Fibroblast of skin of scalp (primary cell): ENCODE measurements at regions not wholly inside any gene's neighbourhood (a gene's known extent, or its start where the extent isn't known, plus 50 kb on each side); places are given as distances from the start of the nearest gene placed in this dataset.
"Not testable (repeated sequence)": the region's sequence is repeated elsewhere in the genome, so short reads cannot be mapped to it uniquely, and the experiment has no call there.

Experiments used
- DNase-seq: peaks from one replicate; pipeline ENCODE4 v3.0.0-alpha.2; 2013

DNA sequence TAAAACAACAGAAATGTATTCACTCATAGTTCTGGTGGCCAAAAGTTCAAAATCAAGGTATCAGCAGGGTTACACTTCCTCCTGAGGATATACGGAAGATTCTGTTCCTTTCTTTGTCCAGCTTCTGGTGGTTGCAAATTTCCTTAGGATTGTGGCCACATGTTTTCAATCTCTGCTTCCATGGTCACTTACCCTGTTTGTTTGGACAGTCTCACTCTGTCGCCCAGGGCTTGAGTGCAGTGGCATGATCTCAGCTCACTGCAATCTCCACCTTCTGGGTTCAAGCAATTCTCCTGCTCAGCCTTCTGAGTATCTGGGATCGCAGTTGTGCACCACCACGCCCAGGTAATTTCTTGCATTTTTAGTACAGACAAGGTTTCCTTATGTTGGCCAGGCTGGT, 534.3 kb downstream of the KCNA4 start:
- DNase-seq = no peak

- no peak for DNase-seq
Measured at GRCh38 chr11:29481738-29482137, 535.1 kb downstream of the KCNA4 start.

GRCh38 chr11:29480981-29481380, 535.8 kb downstream of the KCNA4 start:
- DNase-seq = no peak

GRCh38 chr11:29458252-29458651, 558.6 kb downstream of the KCNA4 start:
- no peak for DNase-seq

DNA sequence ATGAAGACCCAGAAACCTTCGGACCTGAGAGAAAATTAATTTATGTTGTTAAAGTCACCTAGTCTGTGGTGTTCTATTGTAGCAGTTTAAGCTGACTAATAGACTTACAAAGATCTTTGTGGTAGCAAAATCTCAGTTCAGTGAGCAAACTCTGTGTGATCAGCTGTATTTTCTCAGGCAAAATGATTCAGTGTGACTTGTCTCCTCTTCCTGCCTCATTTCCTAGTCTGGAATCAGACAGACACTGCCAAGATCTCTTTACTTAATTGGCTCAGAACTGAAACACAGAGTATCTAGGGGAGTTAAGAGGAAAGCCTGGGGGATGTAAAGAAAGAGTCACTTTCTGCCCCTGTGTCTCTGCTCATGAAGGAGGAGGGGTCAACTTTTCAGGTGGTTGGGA, 564.7 kb downstream of the KCNA4 start:
- peak; percentile 63 for DNase-seq

GRCh38 chr11:29449281-29450074, 567.4 kb downstream of the KCNA4 start:
- DNase-seq = peak; percentile 69

DNA sequence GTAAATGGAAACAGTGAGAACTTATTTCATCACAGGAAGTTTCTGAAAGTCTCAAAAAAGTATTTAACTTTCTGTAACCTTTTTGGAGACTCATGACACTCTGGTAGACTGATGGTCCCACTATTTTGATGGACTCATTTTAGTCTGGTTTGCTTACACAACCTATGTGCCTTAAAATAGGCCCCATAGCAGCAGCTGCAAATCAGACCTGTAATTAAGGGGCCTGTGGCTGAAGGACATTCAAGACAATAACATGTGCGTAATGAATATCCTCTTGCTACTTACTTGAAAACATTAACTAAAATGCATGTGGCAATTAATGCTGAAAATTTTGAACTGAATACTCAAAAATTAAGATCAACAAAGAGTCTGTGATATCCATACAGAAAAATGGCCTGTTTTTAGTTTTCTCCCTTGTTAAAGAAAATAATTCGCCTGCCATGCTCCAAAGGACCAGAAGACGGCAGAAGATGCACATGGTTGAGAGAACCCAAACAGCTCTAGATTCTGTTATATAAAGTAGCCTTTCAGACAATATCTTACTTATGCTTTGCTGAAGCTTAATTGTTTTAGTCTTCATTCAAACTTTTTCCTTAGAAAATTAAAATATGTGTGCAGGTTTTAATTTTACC, 568.5 kb downstream of the KCNA4 start:
- DNase-seq = peak; percentile 31

DNA sequence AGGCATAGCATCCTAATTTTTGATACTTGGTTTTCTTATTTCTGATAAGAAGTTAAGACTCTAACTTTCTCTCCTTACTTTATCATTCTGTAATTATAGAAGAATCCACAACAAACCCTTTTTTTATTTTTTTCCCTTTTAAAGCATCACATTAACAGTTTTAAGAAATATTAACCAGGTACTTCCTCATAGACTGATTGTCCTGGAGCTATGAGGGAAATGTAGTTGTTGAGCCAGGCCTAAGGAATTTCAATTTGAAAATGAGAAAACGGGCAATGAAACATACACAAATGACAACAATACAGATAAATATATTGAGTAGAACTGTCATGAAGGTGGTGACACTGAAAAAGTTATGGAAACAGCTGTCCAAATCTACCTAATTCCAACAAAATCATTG, 569.0 kb downstream of the KCNA4 start:
- no peak for DNase-seq

DNA sequence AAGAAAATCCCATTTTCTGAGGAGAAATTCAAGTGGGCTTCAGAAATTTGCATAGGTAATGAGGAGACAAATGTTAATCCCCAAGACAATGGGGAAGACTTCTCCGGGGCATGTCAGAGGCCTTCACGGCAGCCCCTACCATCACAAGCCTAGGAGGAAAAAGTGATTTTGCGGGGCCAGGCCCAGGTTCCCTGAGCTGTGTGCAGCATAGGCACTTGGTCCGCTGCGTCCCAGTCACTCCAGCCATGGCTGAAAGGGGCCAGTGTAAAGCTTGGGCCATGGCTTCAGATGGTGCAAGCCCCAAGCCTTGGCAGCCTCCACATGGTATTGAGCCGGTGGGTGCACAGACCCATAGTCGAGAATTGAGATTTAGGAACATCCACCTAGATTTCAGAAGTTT, 570.7 kb downstream of the KCNA4 start:
- DNase-seq = no peak

DNA sequence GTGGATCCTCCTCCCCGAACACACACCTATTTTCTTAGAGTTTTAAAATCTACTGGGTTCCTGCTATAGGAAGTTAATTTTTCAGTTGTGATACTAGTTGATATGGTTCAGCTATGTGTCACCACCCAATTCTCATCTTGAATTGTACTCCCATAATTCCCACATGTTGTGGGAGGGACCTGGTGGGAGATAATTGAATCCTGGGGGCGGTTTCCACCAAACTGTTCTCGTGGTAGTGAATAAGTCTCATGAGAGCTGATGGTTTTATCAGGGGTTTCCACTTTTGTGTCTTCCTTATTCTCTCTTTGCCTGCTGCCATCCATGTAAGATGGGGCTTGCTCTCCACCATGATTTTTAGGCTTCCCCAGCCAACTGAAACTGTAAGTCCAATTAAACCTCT, 571.6 kb downstream of the KCNA4 start:
- DNase-seq = not testable (repeated sequence)

DNA sequence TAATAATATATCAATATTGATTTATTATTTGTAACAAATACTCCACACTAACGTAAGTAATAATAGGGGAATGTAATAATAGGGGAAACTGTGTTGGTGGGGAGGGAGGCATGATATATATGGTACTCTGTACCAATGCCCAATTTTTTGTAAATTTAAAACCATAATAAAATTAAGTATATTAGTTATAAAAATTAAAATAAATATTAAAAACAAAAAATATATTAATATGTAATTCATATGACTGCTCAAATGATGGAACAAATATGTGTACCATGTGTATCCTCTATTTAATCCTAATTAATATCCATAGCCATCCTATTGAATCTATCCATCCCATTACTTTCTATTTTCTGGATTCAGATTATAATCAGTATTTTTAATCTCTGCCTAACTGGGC, 578.0 kb downstream of the KCNA4 start:
- no peak for DNase-seq

- DNase-seq = no peak
Measured at GRCh38 chr11:29435421-29435820, 581.4 kb downstream of the KCNA4 start.

- DNase-seq = peak; percentile 29
Measured at GRCh38 chr11:29432719-29433325, 584.0 kb downstream of the KCNA4 start.

DNA sequence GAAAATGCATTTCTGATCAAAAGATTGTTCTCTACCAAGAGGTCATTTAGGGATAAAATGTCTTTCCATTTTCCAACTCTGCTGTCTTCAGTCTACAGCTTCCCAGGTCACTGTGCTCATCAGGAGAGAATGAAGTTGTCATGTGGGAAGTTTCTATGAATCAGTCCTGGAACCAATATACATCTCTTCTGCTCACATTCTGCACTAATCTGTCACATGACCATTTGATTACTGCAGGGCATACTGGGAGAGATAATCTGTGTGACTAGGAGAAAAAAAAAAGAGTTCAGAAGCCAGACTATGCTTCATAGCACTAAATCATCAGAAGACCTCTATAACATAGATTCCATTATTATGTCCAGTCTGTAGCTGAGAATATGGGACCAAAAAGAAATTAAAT, 611.5 kb downstream of the KCNA4 start:
- no peak for DNase-seq

DNA sequence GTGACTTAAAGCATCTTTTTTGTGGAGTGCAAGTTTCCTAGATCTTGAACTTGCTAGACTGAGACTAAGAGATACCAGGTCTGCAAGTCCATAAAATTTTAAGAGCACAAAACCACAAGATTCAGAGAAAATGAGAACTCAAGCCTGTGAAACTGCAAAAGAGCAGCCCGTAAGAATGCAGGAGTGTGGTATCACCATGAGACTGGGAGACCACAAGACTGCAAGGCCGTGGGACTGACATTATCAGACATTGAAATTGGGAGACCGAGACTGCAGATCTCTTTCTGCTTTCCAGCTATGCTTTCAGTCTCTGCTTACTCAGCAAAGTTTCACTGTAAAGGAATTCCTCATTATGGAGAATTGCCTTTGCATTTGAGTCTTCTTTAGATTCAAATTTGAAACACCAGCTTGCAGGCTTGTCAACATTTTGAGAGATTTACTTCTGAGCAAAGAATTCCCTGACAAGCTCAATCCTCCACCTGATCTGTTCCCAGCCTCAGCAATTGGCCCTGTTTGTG, 621.2 kb downstream of the KCNA4 start:
- DNase-seq = no peak

DNA sequence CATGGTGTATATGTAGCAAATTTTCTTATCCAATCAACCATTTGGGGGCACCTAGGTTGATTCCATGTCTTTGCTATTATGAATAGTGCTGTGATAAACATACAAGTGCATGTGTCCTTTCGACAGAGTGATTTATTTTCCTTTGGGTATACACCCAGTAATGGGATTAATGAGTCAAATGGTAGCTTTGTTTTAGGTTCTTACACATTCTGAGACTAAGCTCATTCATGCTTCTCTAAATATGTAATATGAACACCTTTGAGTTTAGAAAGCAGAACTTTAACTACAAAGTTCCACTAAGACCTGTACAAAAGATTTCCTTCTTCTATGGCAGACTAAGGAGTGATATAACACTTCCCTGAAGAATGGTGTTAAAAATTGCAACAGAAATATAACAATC, 627.0 kb downstream of the KCNA4 start:
- DNase-seq = no peak

- no peak for DNase-seq
Measured at GRCh38 chr11:29373725-29374124, 643.1 kb downstream of the KCNA4 start.

GRCh38 chr11:29368126-29368525, 648.7 kb downstream of the KCNA4 start:
- no peak for DNase-seq

GRCh38 chr11:29364006-29364405, 652.8 kb downstream of the KCNA4 start:
- DNase-seq = no peak

GRCh38 chr11:29361369-29361768, 655.5 kb downstream of the KCNA4 start:
- DNase-seq = peak; percentile 44

GRCh38 chr11:29353833-29354232, 663.0 kb downstream of the KCNA4 start:
- DNase-seq = no peak

GRCh38 chr11:29352273-29352795, 664.5 kb downstream of the KCNA4 start:
- DNase-seq = no peak

DNA sequence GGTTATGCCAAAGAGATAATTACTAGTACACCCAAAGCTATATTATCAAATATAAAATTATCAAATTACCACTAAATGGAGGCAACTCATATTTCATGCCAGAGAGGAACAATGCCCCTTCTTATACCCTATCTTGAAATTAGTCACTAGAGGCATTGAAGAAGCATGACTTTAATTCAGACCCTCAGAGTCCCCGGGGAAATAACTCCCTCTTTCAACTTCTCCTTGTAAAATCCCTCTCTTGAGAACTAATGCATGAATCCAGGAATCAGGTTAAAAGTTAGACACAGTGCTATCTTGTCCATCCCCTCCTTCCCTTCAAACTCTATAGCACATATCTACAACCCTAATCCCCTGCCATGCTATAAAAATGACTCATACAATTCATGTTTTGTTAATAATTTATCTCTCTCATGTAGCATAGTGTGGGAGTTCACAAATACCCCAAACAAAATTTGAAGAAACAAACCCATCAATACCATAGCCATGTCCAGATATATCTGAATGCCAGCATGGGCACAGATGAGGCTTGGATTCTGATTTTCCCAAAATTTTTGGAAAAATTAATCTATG, 665.4 kb downstream of the KCNA4 start:
- DNase-seq = no peak
